Common myeloid progenitor, CD34-positive (primary cell): ENCODE measurements at regions not wholly inside any gene's neighbourhood (a gene's known extent, or its start where the extent isn't known, plus 50 kb on each side); places are given as distances from the start of the nearest gene placed in this dataset.

Experiments
- CTCF ChIA-PET: fragments of 350-600 bp; sonication (Branson Sonifier 250); formaldehyde crosslinking; loops from one replicate; lab custom pipeline; 2021; ENCODE audit warnings: antibody characterized with exemption; lab: Charles Lee
- POLR2A ChIA-PET: fragments of 350-600 bp; sonication (Branson Sonifier 250); formaldehyde crosslinking; loops from one replicate; lab custom pipeline; 2021; ENCODE audit warnings: antibody characterized with exemption; lab: Charles Lee
- DNase-seq, 3 donors: peaks; one replicate each; pipeline versions ENCODE4 v3.0.0 to v3.0.0-alpha.2; 2013
- H3K27ac ChIP-seq, 2 experiments: 1 replicate in 1 of 2; 2 replicates in 1 of 2; pipeline ENCODE4 v1.7.0; 2013; ENCODE audit warnings: inconsistent platforms in 2 of 2, low read length in 2 of 2, mild to moderate bottlenecking in 2 of 2, low read depth in 1 of 2, moderate library complexity in 1 of 2; ENCODE audit not compliant: severe bottlenecking in 2 of 2, insufficient read depth in 1 of 2, poor library complexity in 1 of 2
- H3K27me3 ChIP-seq, 5 experiments: replicated peaks in 2 of 5; 1 replicate in 3 of 5; 2 replicates in 2 of 5; pipeline versions ENCODE4 v1.6.1 to v1.7.0; 2013; ENCODE audit warnings: low read length in 4 of 5, mild to moderate bottlenecking in 2 of 5, moderate library complexity in 2 of 5, inconsistent platforms in 1 of 5; ENCODE audit not compliant: insufficient read depth in 5 of 5, control insufficient read depth in 4 of 5
- H3K36me3 ChIP-seq, 4 experiments: 1 replicate in 2 of 4; 2 replicates in 2 of 4; pipeline versions ENCODE4 v1.6.1 to v1.7.0; 2013; ENCODE audit warnings: low read length in 3 of 4, control low read depth in 1 of 4, mild to moderate bottlenecking in 1 of 4; ENCODE audit not compliant: control insufficient read depth in 4 of 4, insufficient read depth in 4 of 4
- H3K4me1 ChIP-seq, 4 experiments: 1 replicate in 3 of 4; 2 replicates in 1 of 4; pipeline versions ENCODE4 v1.6.1 to v1.7.1; 2013; ENCODE audit warnings: low read length in 3 of 4, mild to moderate bottlenecking in 3 of 4, control low read depth in 1 of 4, inconsistent platforms in 1 of 4, moderate library complexity in 1 of 4; ENCODE audit not compliant: control insufficient read depth in 4 of 4, insufficient read depth in 4 of 4; ENCODE audit errors: control extremely low read depth in 1 of 4
- H3K4me3 ChIP-seq, 7 experiments: 1 replicate in 4 of 7; 2 replicates in 3 of 7; pipeline versions ENCODE4 v1.5.1 to v1.7.0; 2013; ENCODE audit warnings: mild to moderate bottlenecking in 7 of 7, low read length in 6 of 7, moderate library complexity in 6 of 7, inconsistent platforms in 2 of 7, low read depth in 2 of 7, control low read depth in 1 of 7; ENCODE audit not compliant: insufficient read depth in 4 of 7, control insufficient read depth in 1 of 7; ENCODE audit errors: extremely low read depth in 1 of 7
- H3K9me3 ChIP-seq, 5 experiments: 1 replicate in 4 of 5; 2 replicates in 1 of 5; pipeline versions ENCODE4 v1.6.1 to v1.7.1; 2013; ENCODE audit warnings: low read length in 4 of 5, mild to moderate bottlenecking in 2 of 5, inconsistent platforms in 1 of 5, low read depth in 1 of 5, moderate library complexity in 1 of 5; ENCODE audit not compliant: control insufficient read depth in 4 of 5, insufficient read depth in 2 of 5; ENCODE audit errors: control extremely low read depth in 1 of 5
- WGBS: methylation state at CpG from one replicate; pipeline ENCODE4 v1.1.5; 2013; ENCODE audit not compliant: insufficient coverage; 5-methylcytosine and 5-hydroxymethylcytosine counted together

- H3K36me3 ChIP-seq: no peaks in the 10 kb centered on the region
- H3K4me3 ChIP-seq: no peak overlapping the region
- ChIA-PET CTCF (no interaction called here), POLR2A (no interaction called here)
- no peaks in the 10 kb centered on the region for H3K4me1 ChIP-seq
- no CpG with 5 or more reads among the region's 3 CpGs for WGBS
- no peak overlapping the region for H3K27ac ChIP-seq
- H3K9me3 ChIP-seq: peaks cover 0 to 2% (median 0%) of the 10 kb centered on the region in 5 experiments
- DNase-seq: no peak
- peaks cover 10 to 35% (median 27%) of the 10 kb centered on the region in 5 experiments for H3K27me3 ChIP-seq
These were observed 81.7 kb downstream of the LINC00237 start for GRCh38 chr20:21024420-21024819.

GRCh38 chr20:21022925-21023324 lies 83.2 kb downstream of the LINC00237 start:
- Histone ChIP-seq H3K9me3 (peaks cover 0 to 2% (median 0%) of the 10 kb centered on the region in 5 experiments), H3K4me3 (no peak overlapping the region), H3K27me3 (peaks cover 19 to 50% (median 35%) of the 10 kb centered on the region in 5 experiments), H3K27ac (no peak overlapping the region), H3K4me1 (no peaks in the 10 kb centered on the region), H3K36me3 (no peaks in the 10 kb centered on the region)
- no peak for DNase-seq
- ChIA-PET POLR2A (no interaction called here), CTCF (no interaction called here)
- WGBS: 97% methylated on average over 5 of the region's 5 CpGs

DNA sequence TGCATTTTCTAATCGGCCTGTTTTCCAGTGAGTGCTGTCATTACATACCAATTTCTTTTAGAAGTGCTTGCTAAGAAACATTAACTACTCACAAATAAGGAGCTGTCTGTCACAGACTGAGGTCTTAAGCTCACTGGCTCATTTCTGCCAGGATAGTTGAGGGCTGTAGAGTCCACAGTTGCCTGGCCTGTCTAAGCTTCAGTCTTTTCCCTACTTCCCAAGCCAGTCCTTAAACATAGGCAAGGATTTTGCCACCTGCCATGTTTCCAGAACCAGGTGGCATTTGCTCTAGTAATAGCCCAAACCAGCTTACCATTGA lies 84.7 kb downstream of the LINC00237 start:
- CTCF ChIA-PET: no interaction called here
- H3K27me3 ChIP-seq: peaks cover 20 to 62% (median 40%) of the 10 kb centered on the region in 5 experiments
- POLR2A ChIA-PET: no interaction called here
- no peak for DNase-seq
- no peaks in the 10 kb centered on the region for H3K4me1 ChIP-seq
- peaks cover 0 to 2% (median 0%) of the 10 kb centered on the region in 5 experiments for H3K9me3 ChIP-seq
- H3K4me3 ChIP-seq: no peak overlapping the region
- no peak overlapping the region for H3K27ac ChIP-seq
- WGBS: no CpG with 5 or more reads among the region's 1 CpG
- no peaks in the 10 kb centered on the region for H3K36me3 ChIP-seq

DNA sequence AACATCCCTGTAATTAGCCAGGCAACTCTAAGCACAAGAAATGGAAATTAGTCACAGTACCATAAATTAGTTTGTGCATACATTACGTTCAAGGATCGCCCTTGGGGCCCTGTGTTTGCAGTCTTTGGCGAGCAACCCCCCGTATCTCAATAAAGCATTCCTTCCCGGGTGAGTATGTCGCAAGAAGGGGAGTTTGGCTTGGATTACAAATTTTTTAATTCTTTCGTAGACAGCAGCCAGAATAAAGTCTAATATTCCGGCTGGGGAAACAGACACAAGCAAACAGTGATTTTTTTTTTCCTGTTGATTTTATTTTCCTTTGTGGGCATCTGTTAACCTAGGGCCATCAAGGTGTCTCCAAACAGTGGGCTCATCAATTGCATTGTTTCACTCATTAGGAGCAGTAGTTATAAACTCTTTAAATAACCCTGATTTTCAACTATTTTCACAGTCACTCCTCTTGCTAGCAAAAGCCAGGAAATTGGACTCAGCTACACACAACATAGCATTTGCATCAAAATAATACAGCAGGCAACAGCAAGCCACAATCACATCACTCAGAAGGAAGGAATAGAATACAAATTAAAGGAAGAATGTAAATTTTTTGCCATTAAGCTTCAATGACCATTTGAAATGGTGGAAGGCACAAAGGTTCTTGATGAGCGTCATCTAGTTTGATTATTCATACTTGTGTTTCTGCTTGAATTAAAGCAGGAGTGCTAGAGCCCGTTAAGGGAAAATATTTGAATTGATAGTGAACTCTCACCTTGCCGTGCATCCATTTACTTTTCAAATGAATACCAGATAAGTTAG lies 85.3 kb downstream of the LINC00237 start:
- H3K9me3 ChIP-seq: peaks cover 0 to 2% (median 0%) of the 10 kb centered on the region in 5 experiments
- POLR2A ChIA-PET: no interaction called here
- H3K27me3 ChIP-seq: peaks cover 20 to 67% (median 42%) of the 10 kb centered on the region in 5 experiments
- no peak for DNase-seq
- WGBS: 42% methylated on average over 10 of the region's 11 CpGs
- no peaks in the 10 kb centered on the region for H3K4me1 ChIP-seq
- H3K4me3 ChIP-seq: no peak overlapping the region
- no peaks in the 10 kb centered on the region for H3K36me3 ChIP-seq
- CTCF ChIA-PET: no interaction called here
- no peak overlapping the region for H3K27ac ChIP-seq

- ChIA-PET POLR2A (no interaction called here), CTCF (no interaction called here)
- H3K9me3 ChIP-seq: peaks cover 0 to 2% (median 2%) of the 10 kb centered on the region in 5 experiments
- no peak overlapping the region for H3K27ac ChIP-seq
- no peaks in the 10 kb centered on the region for H3K36me3 ChIP-seq
- H3K4me3 ChIP-seq: no peak overlapping the region
- H3K27me3 ChIP-seq: peaks cover 20 to 76% (median 42%) of the 10 kb centered on the region in 5 experiments
- DNase-seq: no peak
- no peaks in the 10 kb centered on the region for H3K4me1 ChIP-seq
- 5% methylated on average over 29 of the region's 42 CpGs for WGBS
These were observed 86.1 kb downstream of the LINC00237 start for GRCh38 chr20:21019814-21020658.

DNA sequence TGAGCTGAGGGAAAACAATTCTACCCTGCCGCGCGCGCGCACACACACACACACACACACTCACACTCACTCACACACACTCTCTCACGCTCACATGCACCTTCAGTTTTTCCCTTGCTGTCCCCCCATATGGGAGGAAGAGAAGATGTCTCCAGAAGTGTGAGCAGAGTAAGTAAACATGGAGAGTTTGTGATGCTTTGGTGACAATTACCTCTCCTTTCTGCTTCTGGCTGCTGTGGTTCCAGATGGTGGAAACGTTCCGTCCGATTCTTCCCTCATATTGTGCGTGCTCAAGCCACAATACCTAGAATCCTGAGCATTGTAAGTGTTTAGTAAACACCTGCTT lies 86.7 kb downstream of the LINC00237 start:
- Histone ChIP-seq H3K36me3 (no peaks in the 10 kb centered on the region), H3K4me1 (no peaks in the 10 kb centered on the region), H3K4me3 (no peak overlapping the region), H3K27ac (no peak overlapping the region), H3K9me3 (peaks cover 0 to 2% (median 2%) of the 10 kb centered on the region in 5 experiments), H3K27me3 (peaks cover 20 to 79% (median 42%) of the 10 kb centered on the region in 5 experiments)
- ChIA-PET CTCF (no interaction called here), POLR2A (no interaction called here)
- DNase-seq: no peak
- WGBS: 53% methylated on average over 4 of the region's 10 CpGs

DNA sequence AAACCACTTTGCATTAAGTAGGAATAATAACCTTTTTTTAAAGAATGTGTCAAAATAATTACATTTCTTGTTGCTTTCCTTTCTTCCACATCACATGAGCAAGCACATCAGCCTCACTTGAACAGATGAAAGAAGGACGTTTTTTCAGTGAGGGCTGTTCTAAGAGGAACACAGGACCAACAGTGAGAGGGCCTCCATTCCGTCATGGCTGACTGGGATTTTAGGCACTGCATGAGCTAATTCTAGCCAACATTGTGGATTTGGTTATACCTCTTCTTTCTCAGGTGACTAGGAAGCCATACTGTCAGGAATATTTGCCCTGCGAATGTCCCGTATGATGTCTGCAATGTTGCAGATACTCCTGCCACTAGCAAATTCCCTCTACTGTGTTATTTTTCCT lies 87.6 kb downstream of the LINC00237 start:
- no peak for DNase-seq
- Histone ChIP-seq H3K9me3 (peaks cover 0 to 2% (median 2%) of the 10 kb centered on the region in 5 experiments), H3K36me3 (no peaks in the 10 kb centered on the region), H3K4me1 (no peaks in the 10 kb centered on the region), H3K27me3 (peaks cover 20 to 79% (median 40%) of the 10 kb centered on the region in 5 experiments), H3K27ac (no peak overlapping the region), H3K4me3 (no peak overlapping the region)
- POLR2A ChIA-PET: no interaction called here
- CTCF ChIA-PET: no interaction called here
- 82% methylated on average over 2 of the region's 4 CpGs for WGBS
